Mesendoderm (in vitro differentiated cells): ENCODE measurements at regions not wholly inside any gene's neighbourhood (a gene's known extent, or its start where the extent isn't known, plus 50 kb on each side); places are given as distances from the start of the nearest gene placed in this dataset.

Source experiments
- DNase-seq: peaks from one replicate; pipeline ENCODE4 v3.0.0; 2013
- H2AK5ac ChIP-seq: 2 replicates; pipeline ENCODE4 v1.6.1; 2013; ENCODE audit warnings: low read length, inconsistent platforms
- H2BK120ac ChIP-seq: 2 replicates; pipeline ENCODE4 v1.6.1; 2013; ENCODE audit warnings: low read depth, mild to moderate bottlenecking, low read length, moderate library complexity, mixed read lengths
- H2BK15ac ChIP-seq: replicated peaks from 2 replicates; pipeline ENCODE4 v1.6.1; 2013; ENCODE audit warnings: low read depth, mild to moderate bottlenecking, moderate library complexity
- H2BK5ac ChIP-seq: 2 replicates; pipeline ENCODE4 v1.6.1; 2013; ENCODE audit warnings: low read length, inconsistent platforms
- H3K18ac ChIP-seq: 2 replicates; pipeline ENCODE4 v1.6.1; 2013; ENCODE audit warnings: mild to moderate bottlenecking, low read length, mixed read lengths
- H3K23ac ChIP-seq: one replicate; pipeline ENCODE4 v1.6.1; 2013; ENCODE audit warnings: low read length
- H3K27ac ChIP-seq: 2 replicates; pipeline ENCODE4 v1.5.1; 2013; ENCODE audit warnings: low read depth, mild to moderate bottlenecking, inconsistent platforms, low read length, moderate library complexity
- H3K27me3 ChIP-seq: 2 replicates; pipeline ENCODE4 v1.6.1; 2013; ENCODE audit warnings: low read length, control low read depth, mild to moderate bottlenecking, inconsistent platforms; ENCODE audit not compliant: insufficient read depth, poor library complexity
- H3K36me3 ChIP-seq: 2 replicates; pipeline ENCODE4 v1.6.1; 2013; ENCODE audit warnings: low read length, inconsistent platforms; ENCODE audit not compliant: control insufficient read depth, insufficient read depth
- H3K4ac ChIP-seq: one replicate; pipeline ENCODE4 v1.6.1; 2013; ENCODE audit warnings: low read depth, mild to moderate bottlenecking, low read length, moderate library complexity
- H3K4me1 ChIP-seq: 2 replicates; pipeline ENCODE4 v1.6.1; 2013; ENCODE audit warnings: low read depth, low read length, inconsistent platforms; ENCODE audit not compliant: control insufficient read depth
- H3K4me2 ChIP-seq: 2 replicates; pipeline ENCODE4 v1.6.1; 2013; ENCODE audit warnings: low read length
- H3K4me3 ChIP-seq: 2 replicates; pipeline ENCODE4 v1.5.1; 2013; ENCODE audit warnings: mild to moderate bottlenecking, low read length
- H3K56ac ChIP-seq: one replicate; pipeline ENCODE4 v1.6.1; 2013; ENCODE audit warnings: low read length
- H3K79me1 ChIP-seq: 2 replicates; pipeline ENCODE4 v1.6.1; 2013; ENCODE audit warnings: low read length, inconsistent platforms
- H3K79me2 ChIP-seq: 2 replicates; pipeline ENCODE4 v1.6.1; 2013; ENCODE audit warnings: mild to moderate bottlenecking, low read length; ENCODE audit not compliant: control insufficient read depth, insufficient read depth
- H3K9ac ChIP-seq: 2 replicates; pipeline ENCODE4 v1.6.1; 2013; ENCODE audit warnings: low read length, inconsistent platforms
- H4K5ac ChIP-seq: one replicate; pipeline ENCODE4 v1.6.1; 2013; ENCODE audit warnings: low read length
- H4K8ac ChIP-seq: one replicate; pipeline ENCODE4 v1.6.1; 2013; ENCODE audit warnings: low read depth, mild to moderate bottlenecking, control low read depth, low read length, moderate library complexity
- WGBS: extraction: QIAGEN DNeasy Blood & Tissue Kit; methylation state at CpG from one replicate; pipeline ENCODE4 v1.1.7; 2013; ENCODE audit warnings: low lambda C conversion rate, missing lambda C conversion rate; ENCODE audit not compliant: insufficient coverage; ENCODE audit errors: extremely low coverage; 5-methylcytosine and 5-hydroxymethylcytosine counted together

DNA sequence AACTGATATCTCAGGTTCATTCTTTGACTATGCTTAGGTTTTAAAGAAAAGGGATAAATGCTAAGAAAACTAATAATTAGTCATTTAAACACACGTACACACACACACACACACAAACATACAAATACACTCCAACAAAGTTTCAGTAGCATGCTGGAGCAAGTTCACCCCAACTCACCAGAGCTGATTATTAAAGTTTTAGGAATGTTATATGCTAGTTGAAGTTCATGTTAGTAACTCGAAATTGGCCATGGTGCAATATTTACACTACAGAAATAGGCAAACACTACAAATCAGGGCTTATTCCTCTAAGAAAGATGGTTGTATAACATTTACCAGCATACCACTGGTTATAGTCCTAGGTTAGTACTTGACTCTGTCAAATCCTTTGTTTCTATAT is 384.0 kb upstream of the DIPK2B start:
- Histone ChIP-seq H2AK5ac (no peak overlapping the region), H2BK120ac (no peak overlapping the region), H3K23ac (no peak overlapping the region), H3K4me2 (no peak overlapping the region), H3K4me3 (no peak overlapping the region), H3K56ac (no peak overlapping the region), H4K5ac (no peak overlapping the region), H3K27me3 (no peaks in the 10 kb centered on the region), H2BK5ac (no peak overlapping the region), H3K18ac (no peak overlapping the region), H3K79me2 (no peaks in the 10 kb centered on the region), H3K4me1 (no peaks in the 10 kb centered on the region), H3K36me3 (no peaks in the 10 kb centered on the region), H3K27ac (no peak overlapping the region), H2BK15ac (no peak overlapping the region), H3K9ac (no peak overlapping the region), H3K79me1 (no peaks in the 10 kb centered on the region), H4K8ac (no peak overlapping the region), H3K4ac (no peak overlapping the region)
- WGBS = no CpG with 5 or more reads among the region's 2 CpGs
- no peak for DNase-seq

DNA sequence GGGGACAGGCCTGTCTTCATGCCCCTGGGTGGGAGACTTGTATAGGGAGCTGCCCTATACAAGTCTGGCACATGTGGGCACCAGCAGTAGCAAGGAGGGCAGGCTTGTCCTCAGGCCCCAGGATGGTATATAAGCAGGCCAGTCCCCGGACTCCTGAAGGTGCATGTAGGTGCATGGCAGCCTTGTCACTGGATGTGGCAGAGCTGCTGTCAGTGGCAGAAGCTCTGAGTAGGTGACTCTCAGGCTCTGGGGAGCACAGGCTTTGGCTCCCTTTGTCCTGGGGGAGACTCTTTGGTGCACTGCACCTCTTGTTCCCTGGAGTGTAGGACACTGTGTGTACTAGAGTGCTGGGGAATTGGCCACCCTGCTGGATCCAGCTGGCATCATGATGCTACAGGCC is 376.7 kb upstream of the DIPK2B start:
- Histone ChIP-seq H3K4ac (no peak overlapping the region), H2BK15ac (no peak overlapping the region), H4K5ac (no peak overlapping the region), H3K23ac (no peak overlapping the region), H3K27ac (no peak overlapping the region), H2BK5ac (no peak overlapping the region), H3K4me1 (no peaks in the 10 kb centered on the region), H3K18ac (no peak overlapping the region), H3K9ac (no peak overlapping the region), H2BK120ac (no peak overlapping the region), H3K27me3 (no peaks in the 10 kb centered on the region), H3K4me3 (no peak overlapping the region), H4K8ac (no peak overlapping the region), H3K79me1 (no peaks in the 10 kb centered on the region), H3K36me3 (no peaks in the 10 kb centered on the region), H3K4me2 (no peak overlapping the region), H2AK5ac (no peak overlapping the region), H3K56ac (no peak overlapping the region), H3K79me2 (no peaks in the 10 kb centered on the region)
- no CpG with 5 or more reads among the region's 1 CpG for WGBS
- no peak for DNase-seq

DNA sequence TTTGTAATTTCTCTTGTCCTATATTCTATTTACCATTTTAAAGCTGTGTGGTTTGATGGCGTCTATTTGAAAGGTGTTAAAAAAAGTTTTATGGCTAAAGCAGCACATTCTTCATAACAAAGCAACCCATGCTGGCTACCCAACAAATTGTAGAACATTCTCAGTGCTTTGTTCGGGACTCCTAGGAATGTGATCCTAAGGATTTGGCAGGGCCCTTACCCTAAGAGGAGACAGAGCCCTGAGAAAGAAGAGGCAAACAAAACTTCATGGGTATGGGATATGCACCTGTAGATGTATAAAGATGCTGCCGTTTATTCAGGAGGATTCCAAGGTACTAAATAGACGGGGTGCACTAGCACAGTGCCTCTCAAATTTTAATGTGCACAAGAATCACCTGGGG is 370.8 kb upstream of the DIPK2B start:
- Histone ChIP-seq H2BK15ac (no peak overlapping the region), H3K27me3 (no peaks in the 10 kb centered on the region), H4K8ac (no peak overlapping the region), H3K4ac (no peak overlapping the region), H2BK5ac (no peak overlapping the region), H3K18ac (no peak overlapping the region), H3K27ac (no peak overlapping the region), H2AK5ac (no peak overlapping the region), H3K9ac (no peak overlapping the region), H3K36me3 (no peaks in the 10 kb centered on the region), H4K5ac (no peak overlapping the region), H2BK120ac (no peak overlapping the region), H3K56ac (no peak overlapping the region), H3K23ac (no peak overlapping the region), H3K4me3 (no peak overlapping the region), H3K79me2 (no peaks in the 10 kb centered on the region), H3K79me1 (no peaks in the 10 kb centered on the region), H3K4me2 (no peak overlapping the region), H3K4me1 (no peaks in the 10 kb centered on the region)
- no CpG with 5 or more reads among the region's 4 CpGs for WGBS
- no peak for DNase-seq

DNA sequence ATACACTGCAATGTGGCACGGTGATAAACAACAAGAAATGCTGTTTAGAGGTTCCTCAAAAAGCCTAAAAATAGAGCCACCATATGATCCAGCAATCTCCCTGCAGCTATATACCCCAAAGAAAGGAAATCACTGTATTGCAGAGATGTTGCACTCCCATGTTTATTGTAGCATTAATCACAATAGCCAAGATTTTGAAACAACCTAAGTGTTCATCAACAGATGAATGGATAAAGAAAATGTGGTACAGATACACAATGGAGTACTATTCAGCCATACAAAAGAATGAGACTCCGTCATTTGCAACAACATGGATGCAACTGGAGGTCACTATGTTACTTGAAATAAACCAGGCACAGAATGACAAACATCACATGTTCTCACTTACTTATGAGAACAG is 365.8 kb upstream of the DIPK2B start:
- Histone ChIP-seq H3K4ac (no peak overlapping the region), H3K18ac (no peak overlapping the region), H3K4me3 (no peak overlapping the region), H3K27me3 (no peaks in the 10 kb centered on the region), H3K27ac (no peak overlapping the region), H2AK5ac (no peak overlapping the region), H3K79me2 (no peaks in the 10 kb centered on the region), H3K36me3 (no peaks in the 10 kb centered on the region), H2BK15ac (no peak overlapping the region), H3K56ac (no peak overlapping the region), H3K4me2 (no peak overlapping the region), H2BK120ac (no peak overlapping the region), H3K9ac (no peak overlapping the region), H4K5ac (no peak overlapping the region), H3K79me1 (no peaks in the 10 kb centered on the region), H3K23ac (no peak overlapping the region), H2BK5ac (no peak overlapping the region), H4K8ac (no peak overlapping the region), H3K4me1 (no peaks in the 10 kb centered on the region)
- no CpG with 5 or more reads among the region's 2 CpGs for WGBS
- no peak for DNase-seq

DNA sequence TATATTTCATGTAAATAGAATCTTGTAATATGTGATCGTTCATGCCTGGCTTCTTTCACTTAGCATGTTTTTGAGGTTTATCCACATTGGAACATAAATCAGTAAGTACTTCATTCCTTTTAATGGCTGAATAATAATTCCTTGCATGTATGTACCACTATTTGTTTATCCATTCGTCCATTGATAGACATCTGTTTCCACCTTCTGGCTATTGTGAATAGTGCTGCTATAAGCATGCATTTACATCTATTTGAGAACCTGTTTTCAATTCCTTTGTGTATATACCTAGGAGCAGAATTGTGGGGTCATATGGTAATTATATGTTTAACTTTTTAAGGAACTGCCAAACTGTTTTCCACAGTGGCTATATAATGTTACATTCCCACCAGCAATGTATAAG is 356.7 kb upstream of the DIPK2B start:
- H3K4me1 ChIP-seq = no peaks in the 10 kb centered on the region
- no peak overlapping the region for H3K4ac ChIP-seq
- no peak overlapping the region for H3K27ac ChIP-seq
- no peak overlapping the region for H3K4me2 ChIP-seq
- H3K23ac ChIP-seq = no peak overlapping the region
- no peaks in the 10 kb centered on the region for H3K79me2 ChIP-seq
- H4K8ac ChIP-seq = no peak overlapping the region
- no peak overlapping the region for H3K4me3 ChIP-seq
- no peak overlapping the region for H2BK120ac ChIP-seq
- H2BK15ac ChIP-seq = no peak overlapping the region
- WGBS = no CpG with 5 or more reads among the region's 2 CpGs
- no peaks in the 10 kb centered on the region for H3K79me1 ChIP-seq
- no peaks in the 10 kb centered on the region for H3K27me3 ChIP-seq
- H3K18ac ChIP-seq = no peak overlapping the region
- H3K9ac ChIP-seq = no peak overlapping the region
- H2AK5ac ChIP-seq = no peak overlapping the region
- H2BK5ac ChIP-seq = no peak overlapping the region
- no peak overlapping the region for H4K5ac ChIP-seq
- no peaks in the 10 kb centered on the region for H3K36me3 ChIP-seq
- no peak for DNase-seq
- no peak overlapping the region for H3K56ac ChIP-seq

DNA sequence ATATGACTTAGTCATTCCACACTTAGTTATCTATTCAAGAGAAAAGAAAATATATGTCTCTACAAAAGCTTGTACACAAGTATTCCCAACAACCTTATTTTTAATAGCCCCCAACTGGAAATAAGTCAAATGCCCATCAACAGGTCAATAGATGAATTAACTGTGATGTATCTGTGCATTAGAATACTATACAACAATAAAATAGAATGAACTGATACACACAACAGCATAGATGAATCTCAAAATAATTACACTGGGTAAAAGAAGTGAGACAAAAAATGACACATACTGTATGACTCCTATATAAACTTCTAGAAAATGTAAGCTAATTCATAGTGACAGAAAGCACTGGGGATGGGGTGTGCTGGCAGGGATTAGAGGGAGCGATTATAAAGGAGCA is 354.1 kb upstream of the DIPK2B start:
- Histone ChIP-seq H3K27me3 (no peaks in the 10 kb centered on the region), H4K8ac (no peak overlapping the region), H2BK15ac (no peak overlapping the region), H3K4me1 (no peaks in the 10 kb centered on the region), H3K4me2 (no peak overlapping the region), H2AK5ac (no peak overlapping the region), H3K4ac (no peak overlapping the region), H3K79me1 (no peaks in the 10 kb centered on the region), H3K56ac (no peak overlapping the region), H3K79me2 (no peaks in the 10 kb centered on the region), H2BK120ac (no peak overlapping the region), H3K18ac (no peak overlapping the region), H3K36me3 (no peaks in the 10 kb centered on the region), H3K23ac (no peak overlapping the region), H4K5ac (no peak overlapping the region), H3K4me3 (no peak overlapping the region), H2BK5ac (no peak overlapping the region), H3K9ac (no peak overlapping the region), H3K27ac (no peak overlapping the region)
- WGBS = no CpG with 5 or more reads among the region's 1 CpG
- DNase-seq = no peak
